GM19438 (cell line): ENCODE measurements at regions not wholly inside any gene's neighbourhood (a gene's known extent, or its start where the extent isn't known, plus 50 kb on each side); places are given as distances from the start of the nearest gene placed in this dataset.

Source experiments
- ATAC-seq: cut with Tn5 transposase; IDR thresholded peaks from one replicate; pipeline ENCODE4 v1.9.1; 2021; ENCODE audit warnings: low read depth; ENCODE audit not compliant: unreplicated experiment

DNA sequence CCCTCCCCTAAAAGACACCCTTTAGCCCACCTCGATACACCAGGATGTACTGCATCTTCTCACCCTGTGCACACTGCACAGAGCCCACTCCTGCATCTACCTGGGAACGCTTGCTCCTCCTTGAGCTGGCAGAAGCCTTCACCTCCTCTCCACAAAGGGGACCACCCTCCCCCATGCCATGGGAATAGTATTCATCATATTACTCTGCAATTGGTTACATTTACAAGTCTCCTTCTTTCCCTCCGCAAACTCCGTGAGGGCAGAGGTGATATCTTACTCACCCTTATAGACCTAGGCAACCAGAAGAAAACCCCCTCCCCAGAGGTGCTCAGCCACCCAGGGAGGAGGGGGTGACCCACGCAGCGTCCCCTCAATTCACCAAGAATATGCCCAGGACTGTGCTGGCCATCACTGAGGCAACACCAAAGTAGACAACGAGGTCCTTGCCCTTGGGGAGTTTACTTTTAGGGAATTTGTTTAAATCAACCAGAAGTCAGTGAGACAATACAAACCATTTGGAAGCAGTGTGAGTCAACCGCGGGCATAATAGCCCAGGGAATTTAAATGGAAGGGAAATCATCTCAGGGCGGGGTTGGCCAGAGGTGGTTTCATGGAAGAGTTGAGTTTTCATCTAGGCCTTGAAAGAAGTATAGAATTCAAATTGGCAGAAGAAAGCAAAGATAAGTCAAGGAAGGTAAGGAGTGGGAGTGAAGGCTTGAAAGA, 214.5 kb downstream of the BARX2 start:
- ATAC-seq, result no peak

DNA sequence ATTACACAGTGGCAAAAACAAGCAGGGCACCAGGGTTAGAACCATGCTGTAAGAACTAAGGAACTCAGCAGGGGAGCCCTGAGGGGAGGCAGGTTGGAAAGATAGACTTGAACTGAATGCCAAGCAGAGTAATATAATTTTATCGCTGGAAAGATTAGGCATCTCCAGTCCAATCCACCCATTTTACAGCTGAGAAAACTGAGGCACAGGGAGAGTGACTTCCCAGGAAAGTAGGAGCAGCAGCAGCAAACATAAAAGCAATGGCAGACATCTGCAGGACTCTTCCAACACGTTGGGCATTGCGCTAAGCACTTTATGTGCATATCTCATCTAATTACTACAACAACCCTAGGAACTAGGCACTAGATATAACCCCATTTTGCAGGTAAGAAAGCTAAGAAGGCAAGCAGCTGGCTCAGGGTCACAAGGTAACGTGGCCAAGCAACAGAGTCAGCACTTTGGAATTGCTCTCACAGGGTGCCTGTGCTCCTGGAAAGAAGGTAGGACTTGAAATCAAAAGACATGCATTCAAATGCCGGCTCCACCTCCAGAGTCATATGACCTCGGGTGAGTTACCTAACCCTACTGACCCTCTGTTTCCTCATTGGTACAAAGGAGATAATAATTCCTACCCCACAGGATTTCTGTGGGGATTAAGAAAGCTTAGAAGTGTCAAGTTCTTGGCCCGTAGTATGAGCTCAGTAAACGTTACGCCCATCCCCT, 215.3 kb downstream of the BARX2 start:
- ATAC-seq, result no peak

GRCh38 chr11:129591527-129591926, 215.9 kb downstream of the BARX2 start:
- ATAC-seq, result no peak

GRCh38 chr11:129592191-129592590, 216.5 kb downstream of the BARX2 start:
- ATAC-seq, result no peak

GRCh38 chr11:129593098-129593497, 217.4 kb downstream of the BARX2 start:
- no peak for ATAC-seq

DNA sequence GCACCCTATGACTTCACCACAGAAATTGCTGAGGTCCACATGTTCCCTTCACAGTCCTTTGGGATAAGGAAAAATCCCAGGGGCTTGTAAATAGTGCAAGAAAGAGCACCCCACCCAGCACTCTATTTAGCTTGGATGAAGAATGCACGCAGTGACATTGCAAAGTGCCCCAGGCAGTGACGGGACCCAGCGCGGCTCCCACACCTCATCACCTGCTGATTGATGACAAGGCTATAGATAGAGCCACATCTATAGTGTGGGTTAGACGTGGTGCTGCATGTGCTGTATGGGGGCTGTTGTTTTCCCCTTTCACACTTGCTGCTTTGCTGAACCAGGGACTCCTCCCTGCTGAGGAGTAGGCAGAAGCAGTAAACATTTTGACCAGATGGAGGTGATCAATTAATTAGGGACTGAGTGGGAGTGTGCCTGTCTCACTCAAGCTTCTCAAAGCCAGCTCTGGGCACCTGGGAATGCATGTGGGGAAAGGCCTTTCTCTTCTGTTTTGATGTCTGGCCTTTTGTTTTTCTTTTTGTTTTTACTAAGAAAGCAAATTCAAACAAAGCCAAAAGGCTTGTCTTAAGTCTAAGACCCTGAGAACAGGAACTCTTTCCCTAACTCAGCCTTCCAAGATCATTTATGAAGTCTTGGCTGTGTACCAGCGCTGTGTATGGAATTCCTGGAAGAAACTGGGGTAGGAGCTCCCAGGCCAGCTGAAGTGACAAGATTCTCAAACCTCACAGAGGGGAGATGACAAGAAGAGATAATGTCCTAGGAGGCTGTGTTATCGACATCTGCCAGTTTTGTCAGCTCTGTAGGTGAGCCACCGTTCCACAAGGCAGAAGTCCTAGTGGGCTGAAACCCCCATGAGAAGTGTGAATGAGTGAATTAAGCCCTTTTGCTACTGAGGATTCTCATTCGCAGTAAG, 219.7 kb downstream of the BARX2 start:
- ATAC-seq, result no peak

GRCh38 chr11:129596351-129596750, 219.3 kb upstream of the TMEM45B start:
- no peak for ATAC-seq

GRCh38 chr11:129598378-129598777, 217.3 kb upstream of the TMEM45B start:
- no peak for ATAC-seq

DNA sequence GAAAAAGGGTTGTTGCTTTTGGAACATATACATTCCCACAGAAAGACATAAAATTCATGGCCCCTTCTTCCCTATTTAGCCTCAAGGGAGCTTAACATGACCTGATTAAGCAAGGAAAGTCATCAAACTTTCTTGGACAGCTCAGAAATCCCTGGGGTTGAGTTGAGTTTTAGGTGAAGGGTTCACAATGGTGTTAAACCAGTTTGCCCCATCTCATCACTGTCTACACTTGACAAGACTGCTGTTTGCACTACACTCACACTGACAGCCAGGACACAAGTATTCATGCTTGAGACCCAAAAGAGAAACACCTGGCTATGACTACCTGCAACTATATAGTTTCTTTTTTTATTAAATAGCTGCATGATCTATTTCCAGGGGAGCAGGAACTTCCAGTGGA, 209.8 kb upstream of the TMEM45B start:
- ATAC-seq, result no peak

DNA sequence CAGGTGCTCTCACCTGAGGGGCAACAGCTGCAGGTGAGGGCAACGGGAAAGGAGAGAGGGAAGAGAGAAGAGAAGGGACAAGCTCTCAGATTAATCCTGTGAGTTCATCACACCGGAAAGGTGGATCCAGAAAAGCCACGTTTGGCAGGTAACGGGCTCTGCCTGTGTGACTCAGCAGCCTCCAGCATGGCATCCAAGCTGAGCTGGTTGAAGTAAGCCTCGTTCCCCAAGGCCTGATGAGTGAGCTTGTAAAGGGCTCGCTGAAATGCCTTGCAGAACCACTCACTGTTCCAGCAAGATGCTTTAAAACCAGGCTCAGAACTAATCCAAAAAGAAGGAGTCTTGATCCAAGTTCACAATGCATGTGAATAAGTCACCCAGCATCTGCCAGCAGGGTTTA, 206.9 kb upstream of the TMEM45B start:
- ATAC-seq, result no peak

DNA sequence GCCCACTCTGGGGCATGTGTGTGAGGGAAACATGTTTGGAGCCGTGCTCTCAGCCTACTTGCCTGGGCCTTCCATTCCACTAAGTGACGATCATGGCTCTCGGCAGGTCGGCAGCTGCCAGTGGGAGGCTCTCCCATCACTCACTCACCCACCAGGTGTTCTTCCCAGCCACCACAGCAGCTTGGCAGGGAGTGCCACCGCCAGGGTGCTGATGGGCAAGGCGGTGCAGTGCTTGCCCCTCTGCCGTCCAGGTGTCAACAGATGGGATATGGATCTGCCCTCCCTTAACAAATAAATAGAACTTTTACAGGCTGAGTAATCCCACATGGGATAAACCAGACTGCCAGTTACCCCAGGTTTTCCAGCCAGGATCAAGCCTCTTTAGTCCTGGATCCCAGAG, 205.5 kb upstream of the TMEM45B start:
- no peak for ATAC-seq

- ATAC-seq, result no peak
These were observed 205.1 kb upstream of the TMEM45B start for GRCh38 chr11:129610545-129610944.

GRCh38 chr11:129611661-129612446, 203.8 kb upstream of the TMEM45B start:
- no peak for ATAC-seq

GRCh38 chr11:129612447-129612961, 203.1 kb upstream of the TMEM45B start:
- no peak for ATAC-seq

- ATAC-seq, result no peak
These were observed 202.6 kb upstream of the TMEM45B start for GRCh38 chr11:129613071-129613470.

DNA sequence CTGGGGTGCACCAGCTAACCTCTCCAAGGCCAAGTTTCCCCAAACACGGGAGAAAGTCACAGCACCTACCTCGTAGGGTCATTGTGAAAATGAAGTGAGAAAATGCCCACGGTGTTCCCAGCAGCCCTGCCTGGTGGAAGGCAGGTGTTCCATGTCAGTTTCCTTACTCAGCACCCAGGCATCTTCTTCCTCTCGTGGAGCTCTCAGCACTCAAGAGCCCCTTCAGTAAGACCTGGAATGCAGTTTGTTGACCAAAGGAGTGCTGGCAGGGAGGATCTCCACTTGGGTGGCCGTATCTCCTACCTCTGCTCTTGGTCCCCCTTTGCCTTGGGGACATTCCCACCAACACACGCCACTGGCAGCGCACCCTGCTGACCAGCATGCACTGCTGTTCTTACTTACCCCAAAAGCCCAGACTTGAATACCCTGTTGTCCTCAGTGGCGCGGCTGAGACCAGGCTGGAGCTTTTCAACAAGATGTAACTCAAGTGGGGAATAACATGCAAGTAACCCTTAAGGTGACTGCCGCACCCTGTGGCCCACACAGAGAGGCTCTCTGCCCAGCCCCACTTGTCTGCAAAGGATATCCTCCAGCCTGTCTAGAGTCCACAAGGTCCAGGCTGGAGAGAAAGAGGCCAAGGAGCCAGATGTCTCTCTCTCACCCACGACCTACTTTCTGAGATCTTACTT, 201.2 kb upstream of the TMEM45B start:
- ATAC-seq, result no peak

DNA sequence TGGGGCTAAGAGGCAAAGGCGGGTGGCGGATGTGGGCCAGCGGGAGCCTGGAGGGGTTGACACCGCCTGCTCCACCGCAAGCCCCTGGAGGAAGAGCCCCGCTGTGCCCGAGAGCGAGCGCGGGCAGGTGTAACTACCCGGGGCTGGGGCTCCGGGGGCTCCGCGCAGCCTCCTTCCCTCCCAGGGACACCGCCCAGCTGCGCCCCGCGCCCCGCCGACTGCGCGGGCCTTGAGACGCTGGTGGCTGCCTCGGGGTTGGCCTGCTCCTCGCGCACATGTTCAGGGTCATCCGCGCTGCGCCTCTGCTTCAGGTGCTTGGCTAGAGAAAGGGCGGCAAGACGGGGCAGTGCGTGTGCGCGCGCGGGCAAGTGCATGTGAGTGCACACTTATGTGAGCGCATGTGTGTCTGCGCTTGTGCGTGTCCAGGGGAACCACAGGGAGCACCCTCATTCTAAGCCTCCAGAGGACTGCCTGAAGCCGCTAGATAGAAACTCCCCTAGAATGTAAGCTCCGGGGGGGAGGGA, 197.5 kb upstream of the TMEM45B start:
- no peak for ATAC-seq

DNA sequence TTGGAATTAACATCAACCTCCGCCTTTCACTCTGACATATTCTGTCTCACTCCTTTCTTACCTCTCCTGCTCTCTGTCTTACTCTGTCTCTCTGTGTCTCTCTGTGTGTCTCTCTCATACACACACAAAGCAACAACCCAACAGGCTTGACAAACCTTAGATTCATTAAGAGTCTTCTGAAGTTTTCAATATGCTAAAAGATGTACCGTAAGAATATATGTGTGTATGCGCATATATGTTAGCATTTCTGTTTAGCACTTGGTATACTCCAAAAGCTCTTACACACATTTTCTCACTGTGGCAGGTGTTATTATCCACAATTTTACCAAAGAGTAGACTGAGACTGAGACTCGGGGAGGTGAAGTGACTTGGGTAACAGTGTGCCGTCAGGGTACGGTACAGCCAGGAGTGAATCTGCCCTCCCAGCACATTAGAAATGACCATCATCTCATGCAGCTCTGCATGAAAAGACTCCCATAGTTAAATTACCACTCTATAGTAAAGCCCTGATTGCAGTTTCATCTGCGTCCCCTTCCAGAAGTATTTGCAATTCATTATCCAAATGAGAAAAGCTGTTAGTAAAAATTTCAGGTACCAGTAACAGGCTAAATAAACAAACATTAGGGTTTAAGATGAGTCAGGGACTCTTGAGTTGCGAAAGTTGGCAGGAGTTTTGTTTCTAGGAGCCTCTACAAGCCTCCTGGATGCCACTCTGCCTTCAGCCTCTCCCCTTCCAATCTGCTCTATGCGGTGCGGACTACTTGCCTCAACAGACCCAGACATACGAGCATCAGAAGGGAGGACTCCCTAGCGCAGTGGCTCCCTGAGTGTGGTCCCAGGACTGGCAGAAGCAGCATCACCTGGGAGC, 195.2 kb upstream of the TMEM45B start:
- no peak for ATAC-seq
